Lower lobe of right lung (tissue), 2 donors: ENCODE measurements at regions not wholly inside any gene's neighbourhood (a gene's known extent, or its start where the extent isn't known, plus 50 kb on each side); places are given as distances from the start of the nearest gene placed in this dataset.

Experiments
- ATAC-seq, 2 donors: fragments of 200-7000 bp; cut with Tn5 transposase; one replicate each; pipeline ENCODE4 v1.9.1; 2020 to 2022; ENCODE audit warnings: mild to moderate bottlenecking in 2 of 2, moderate library complexity in 2 of 2
- DNase-seq: peaks from one replicate; pipeline ENCODE4 v3.0.0-alpha.2; 2020
- H3K27ac ChIP-seq: fragments of 200-600 bp; one replicate; pipeline ENCODE4 v1.8.0; 2022
- H3K27me3 ChIP-seq: fragments of 200-600 bp; one replicate; pipeline ENCODE4 v1.8.0; 2022; ENCODE audit warnings: low read depth
- H3K36me3 ChIP-seq: fragments of 200-600 bp; one replicate; pipeline ENCODE4 v1.8.0; 2022; ENCODE audit warnings: mild to moderate bottlenecking
- H3K4me1 ChIP-seq: fragments of 200-600 bp; one replicate; pipeline ENCODE4 v1.8.0; 2022
- H3K4me3 ChIP-seq: fragments of 200-600 bp; one replicate; pipeline ENCODE4 v1.8.0; 2022; ENCODE audit warnings: mild to moderate bottlenecking
- H3K9me3 ChIP-seq: fragments of 200-600 bp; one replicate; pipeline ENCODE4 v1.8.0; 2022
- intact Hi-C: fragments of 100-400 bp; cut with DNase I; formaldehyde crosslinking; loops from one replicate; pipeline ENCODE4 v1.11.0; 2022
- TF ChIP-seq, protein P1 (sequence below): fragments of 200-600 bp; IDR thresholded peaks from one replicate; pipeline ENCODE4 v1.8.0; 2022; ENCODE audit warnings: antibody characterized with exemption, mild to moderate bottlenecking
- donor health status: DM: no; HTN: yes; CAD: no; lungs with severe emphysema.

DNA sequence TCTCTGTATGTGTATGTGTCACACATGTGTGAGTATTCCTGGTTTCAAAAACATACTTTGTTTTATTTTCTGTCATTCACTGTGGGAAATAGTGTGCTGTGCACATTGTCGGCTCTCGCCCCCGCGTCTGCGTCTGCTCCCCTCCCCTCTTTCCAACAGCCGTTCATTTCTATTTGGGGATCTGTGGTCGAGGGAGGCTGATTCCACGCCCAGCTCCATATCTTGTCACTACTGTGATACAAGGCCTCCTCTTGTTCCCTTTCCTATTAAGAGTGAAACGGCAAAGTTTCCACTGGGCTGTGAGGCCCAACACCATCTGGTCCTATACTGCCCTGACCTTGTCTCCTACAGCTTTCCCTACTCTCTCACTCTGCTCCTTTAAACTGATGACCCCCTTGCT lies 172.5 kb upstream of the LRIG1 start:
- TF ChIP-seq, protein P1, sequence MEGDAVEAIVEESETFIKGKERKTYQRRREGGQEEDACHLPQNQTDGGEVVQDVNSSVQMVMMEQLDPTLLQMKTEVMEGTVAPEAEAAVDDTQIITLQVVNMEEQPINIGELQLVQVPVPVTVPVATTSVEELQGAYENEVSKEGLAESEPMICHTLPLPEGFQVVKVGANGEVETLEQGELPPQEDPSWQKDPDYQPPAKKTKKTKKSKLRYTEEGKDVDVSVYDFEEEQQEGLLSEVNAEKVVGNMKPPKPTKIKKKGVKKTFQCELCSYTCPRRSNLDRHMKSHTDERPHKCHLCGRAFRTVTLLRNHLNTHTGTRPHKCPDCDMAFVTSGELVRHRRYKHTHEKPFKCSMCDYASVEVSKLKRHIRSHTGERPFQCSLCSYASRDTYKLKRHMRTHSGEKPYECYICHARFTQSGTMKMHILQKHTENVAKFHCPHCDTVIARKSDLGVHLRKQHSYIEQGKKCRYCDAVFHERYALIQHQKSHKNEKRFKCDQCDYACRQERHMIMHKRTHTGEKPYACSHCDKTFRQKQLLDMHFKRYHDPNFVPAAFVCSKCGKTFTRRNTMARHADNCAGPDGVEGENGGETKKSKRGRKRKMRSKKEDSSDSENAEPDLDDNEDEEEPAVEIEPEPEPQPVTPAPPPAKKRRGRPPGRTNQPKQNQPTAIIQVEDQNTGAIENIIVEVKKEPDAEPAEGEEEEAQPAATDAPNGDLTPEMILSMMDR = no peak
- Histone ChIP-seq H3K27ac (no peak overlapping the region), H3K4me1 (no peaks in the 10 kb centered on the region), H3K36me3 (no peaks in the 10 kb centered on the region), H3K4me3 (no peak overlapping the region), H3K9me3 (no peaks in the 10 kb centered on the region), H3K27me3 (no peaks in the 10 kb centered on the region)
- DNase-seq = no peak
- no peak for ATAC-seq
- intact Hi-C loops = no loop called here

DNA sequence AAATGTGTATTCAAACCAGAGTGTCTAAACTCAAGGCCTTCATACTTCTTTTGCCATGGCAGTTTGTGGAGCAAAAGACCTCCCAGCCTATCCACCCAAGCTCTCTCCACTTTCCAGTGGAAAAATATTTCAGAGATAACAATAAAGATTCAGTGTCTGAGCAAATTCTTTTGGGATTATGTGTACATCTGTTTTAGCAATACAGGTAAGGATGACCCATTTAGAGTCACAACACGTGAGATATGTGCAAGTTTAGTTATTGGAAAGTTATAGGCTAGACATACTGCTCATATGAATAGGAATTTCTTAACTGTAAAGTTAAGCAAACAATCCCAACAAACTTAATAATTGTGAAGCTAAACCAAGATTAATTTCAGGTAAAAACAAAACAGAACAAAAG lies 174.5 kb upstream of the LRIG1 start:
- H3K27me3 ChIP-seq = no peaks in the 10 kb centered on the region
- TF ChIP-seq, protein P1 = no peak
- H3K4me3 ChIP-seq = no peak overlapping the region
- no peak for ATAC-seq
- H3K27ac ChIP-seq = no peak overlapping the region
- H3K36me3 ChIP-seq = no peaks in the 10 kb centered on the region
- DNase-seq = no peak
- intact Hi-C loops = no loop called here
- no peaks in the 10 kb centered on the region for H3K4me1 ChIP-seq
- no peaks in the 10 kb centered on the region for H3K9me3 ChIP-seq

DNA sequence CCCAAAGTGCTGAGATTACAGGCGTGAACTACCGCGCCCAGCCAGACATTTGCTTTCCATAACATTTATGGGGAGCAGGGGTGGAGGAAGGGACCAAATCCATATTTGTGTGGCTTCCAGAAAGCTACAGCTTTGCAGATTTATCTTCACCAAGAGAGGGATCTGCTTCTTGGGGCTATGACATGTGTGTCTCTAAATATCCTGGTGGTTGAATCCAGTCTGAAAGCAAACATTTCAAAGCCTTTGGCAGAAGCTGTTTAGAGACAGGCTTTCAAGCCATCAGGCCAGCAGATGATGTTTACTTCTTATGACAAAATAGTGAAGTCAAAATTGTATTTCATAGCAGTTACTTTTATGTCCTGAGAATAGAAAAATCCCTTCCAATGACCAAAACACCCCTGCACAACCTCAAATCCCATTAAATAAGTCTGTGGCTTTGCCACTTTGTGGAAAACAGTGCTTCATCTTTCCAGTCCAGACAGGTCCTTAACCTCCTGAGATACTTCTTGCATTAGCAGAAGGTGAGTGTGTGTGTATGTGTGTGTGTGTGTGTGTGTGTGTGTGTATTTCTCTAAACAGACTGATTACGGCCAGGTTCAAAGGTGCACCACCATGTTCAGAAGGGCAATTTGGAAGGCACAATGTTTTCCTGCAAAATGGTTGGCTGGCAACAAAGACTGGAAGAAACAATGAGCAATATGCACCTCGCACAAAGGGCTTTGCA lies 191.4 kb upstream of the LRIG1 start:
- no peak for ATAC-seq
- Histone ChIP-seq H3K27ac (no peak overlapping the region), H3K27me3 (no peaks in the 10 kb centered on the region), H3K4me3 (no peak overlapping the region), H3K36me3 (no peaks in the 10 kb centered on the region), H3K9me3 (no peaks in the 10 kb centered on the region), H3K4me1 (no peaks in the 10 kb centered on the region)
- TF ChIP-seq, protein P1 = no peak
- DNase-seq = no peak
- intact Hi-C loops = no loop called here

DNA sequence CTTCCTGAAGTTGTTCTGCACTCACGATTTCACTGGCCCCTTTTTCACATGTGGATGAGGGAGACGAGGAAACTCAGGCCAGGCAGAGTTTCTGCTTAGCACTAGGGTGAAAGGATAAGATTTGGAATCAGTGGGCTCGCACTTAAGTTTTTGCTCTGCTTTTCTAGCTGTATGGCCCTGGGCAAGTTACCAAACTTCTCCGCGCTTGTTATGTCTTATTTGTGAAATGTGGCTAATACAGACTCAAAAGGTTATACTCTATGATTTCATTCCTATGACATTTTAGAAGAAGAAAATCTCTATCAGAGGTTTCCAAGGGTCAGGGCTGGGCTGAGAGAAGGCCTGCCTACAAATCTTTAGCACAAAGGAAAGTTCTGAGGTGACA lies 191.9 kb upstream of the LRIG1 start:
- Histone ChIP-seq H3K27me3 (no peaks in the 10 kb centered on the region), H3K9me3 (no peaks in the 10 kb centered on the region), H3K36me3 (no peaks in the 10 kb centered on the region), H3K4me1 (no peaks in the 10 kb centered on the region), H3K27ac (no peak overlapping the region), H3K4me3 (no peak overlapping the region)
- intact Hi-C loops = no loop called here
- ATAC-seq (no peak), DNase-seq (no peak)
- TF ChIP-seq, protein P1 = no peak

DNA sequence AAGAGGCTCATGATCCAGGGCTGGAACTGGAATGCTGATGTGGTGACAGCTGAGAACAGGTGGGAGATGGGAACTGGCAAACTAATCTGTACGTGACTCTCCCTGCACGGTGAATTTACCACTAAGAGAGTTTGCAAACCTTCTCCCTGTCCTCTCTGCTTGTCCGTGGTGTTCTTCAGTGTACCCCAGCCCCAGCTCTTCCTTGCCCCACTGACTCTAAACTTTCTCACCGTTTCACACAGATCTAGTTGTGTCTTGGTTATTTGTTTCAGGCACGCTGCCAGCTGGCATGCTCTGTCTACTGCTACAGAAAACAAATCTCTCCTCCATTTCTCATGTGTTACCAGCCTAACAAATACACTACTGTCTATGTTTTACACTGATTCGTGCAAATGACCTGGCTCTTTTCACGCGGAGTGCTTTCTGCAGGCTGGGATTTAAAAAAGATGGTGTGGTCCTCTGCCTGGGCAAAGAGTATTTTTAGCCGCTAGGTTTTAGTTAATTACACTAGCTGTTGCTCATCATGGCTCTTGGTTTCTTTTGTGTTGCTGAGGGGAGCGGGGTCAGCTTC lies 192.7 kb upstream of the LRIG1 start:
- no peak for DNase-seq
- TF ChIP-seq, protein P1 = no peak
- Histone ChIP-seq H3K27ac (no peak overlapping the region), H3K36me3 (no peaks in the 10 kb centered on the region), H3K4me1 (no peaks in the 10 kb centered on the region), H3K27me3 (no peaks in the 10 kb centered on the region), H3K4me3 (no peak overlapping the region), H3K9me3 (no peaks in the 10 kb centered on the region)
- no peak for ATAC-seq
- intact Hi-C loops = no loop called here
